ENCODE measurements at regions not wholly inside any gene's neighbourhood (a gene's known extent, or its start where the extent isn't known, plus 50 kb on each side); places are given as distances from the start of the nearest gene placed in this dataset.
"Not testable (repeated sequence)": the region's sequence is repeated elsewhere in the genome, so short reads cannot be mapped to it uniquely, and the experiment has no call there.

GRCh38 chr14:105733081-105734065, 207.0 kb downstream of the TMEM121 start:
- H3K9me3 ChIP-seq (ENCODE audit: control insufficient read depth in 1 of 2, low read length in 2 of 2), result no peaks in the 10 kb centered on the region
- no peak overlapping the region for H3K4me3 ChIP-seq (ENCODE audit: low read depth in 1 of 2, low read length in 2 of 2)
- no peaks in the 10 kb centered on the region for H3K4me1 ChIP-seq (ENCODE audit: control insufficient read depth in 1 of 2, insufficient read depth in 2 of 2, low read length in 2 of 2)
- H3K27ac ChIP-seq (ENCODE audit: low read length), result no peak overlapping the region
- no peaks in the 10 kb centered on the region for H3K27me3 ChIP-seq (ENCODE audit: low read depth, low read length)
- H3K36me3 ChIP-seq (ENCODE audit: control insufficient read depth in 1 of 2, insufficient read depth in 2 of 2, low read length in 2 of 2), result no peaks in the 10 kb centered on the region

- not testable (repeated sequence) for H3K4me3 ChIP-seq (ENCODE audit: low read depth in 1 of 2, low read length in 2 of 2); H3K27me3 ChIP-seq (ENCODE audit: low read depth, low read length); H3K9me3 ChIP-seq (ENCODE audit: control insufficient read depth in 1 of 2, low read length in 2 of 2); H3K4me1 ChIP-seq (ENCODE audit: control insufficient read depth in 1 of 2, insufficient read depth in 2 of 2, low read length in 2 of 2); H3K36me3 ChIP-seq (ENCODE audit: control insufficient read depth in 1 of 2, insufficient read depth in 2 of 2, low read length in 2 of 2); H3K27ac ChIP-seq (ENCODE audit: low read length)
These were observed 207.9 kb downstream of the TMEM121 start for GRCh38 chr14:105734241-105734640.

- H3K27me3 ChIP-seq (ENCODE audit: low read depth, low read length); H3K36me3 ChIP-seq (ENCODE audit: control insufficient read depth in 1 of 2, insufficient read depth in 2 of 2, low read length in 2 of 2); H3K27ac ChIP-seq (ENCODE audit: low read length); H3K9me3 ChIP-seq (ENCODE audit: control insufficient read depth in 1 of 2, low read length in 2 of 2); H3K4me1 ChIP-seq (ENCODE audit: control insufficient read depth in 1 of 2, insufficient read depth in 2 of 2, low read length in 2 of 2); H3K4me3 ChIP-seq (ENCODE audit: low read depth in 1 of 2, low read length in 2 of 2): not testable (repeated sequence)
These were observed 209.9 kb downstream of the TMEM121 start for GRCh38 chr14:105736331-105736730.

GRCh38 chr14:105737504-105738246, 211.3 kb downstream of the TMEM121 start:
- no peaks in the 10 kb centered on the region for H3K4me1 ChIP-seq (ENCODE audit: control insufficient read depth in 1 of 2, insufficient read depth in 2 of 2, low read length in 2 of 2)
- no peaks in the 10 kb centered on the region for H3K27me3 ChIP-seq (ENCODE audit: low read depth, low read length)
- no peaks in the 10 kb centered on the region for H3K36me3 ChIP-seq (ENCODE audit: control insufficient read depth in 1 of 2, insufficient read depth in 2 of 2, low read length in 2 of 2)
- no peaks in the 10 kb centered on the region for H3K9me3 ChIP-seq (ENCODE audit: control insufficient read depth in 1 of 2, low read length in 2 of 2)
- no peak overlapping the region for H3K4me3 ChIP-seq (ENCODE audit: low read depth in 1 of 2, low read length in 2 of 2)
- no peak overlapping the region for H3K27ac ChIP-seq (ENCODE audit: low read length)

GRCh38 chr14:105738638-105739037, 212.3 kb downstream of the TMEM121 start:
- H3K9me3 ChIP-seq (ENCODE audit: control insufficient read depth in 1 of 2, low read length in 2 of 2), result no peaks in the 10 kb centered on the region
- no peaks in the 10 kb centered on the region for H3K27me3 ChIP-seq (ENCODE audit: low read depth, low read length)
- no peaks in the 10 kb centered on the region for H3K36me3 ChIP-seq (ENCODE audit: control insufficient read depth in 1 of 2, insufficient read depth in 2 of 2, low read length in 2 of 2)
- no peak overlapping the region for H3K4me3 ChIP-seq (ENCODE audit: low read depth in 1 of 2, low read length in 2 of 2)
- no peaks in the 10 kb centered on the region for H3K4me1 ChIP-seq (ENCODE audit: control insufficient read depth in 1 of 2, insufficient read depth in 2 of 2, low read length in 2 of 2)
- H3K27ac ChIP-seq (ENCODE audit: low read length), result no peak overlapping the region

GRCh38 chr14:105739331-105740102, 213.1 kb downstream of the TMEM121 start:
- Histone ChIP-seq H3K36me3 (ENCODE audit: control insufficient read depth in 1 of 2, insufficient read depth in 2 of 2, low read length in 2 of 2) (no peaks in the 10 kb centered on the region), H3K4me3 (ENCODE audit: low read depth in 1 of 2, low read length in 2 of 2) (no peak overlapping the region), H3K27ac (ENCODE audit: low read length) (no peak overlapping the region), H3K9me3 (ENCODE audit: control insufficient read depth in 1 of 2, low read length in 2 of 2) (no peaks in the 10 kb centered on the region), H3K27me3 (ENCODE audit: low read depth, low read length) (no peaks in the 10 kb centered on the region), H3K4me1 (ENCODE audit: control insufficient read depth in 1 of 2, insufficient read depth in 2 of 2, low read length in 2 of 2) (no peaks in the 10 kb centered on the region)

- H3K4me1 ChIP-seq (ENCODE audit: control insufficient read depth in 1 of 2, insufficient read depth in 2 of 2, low read length in 2 of 2); H3K9me3 ChIP-seq (ENCODE audit: control insufficient read depth in 1 of 2, low read length in 2 of 2); H3K27ac ChIP-seq (ENCODE audit: low read length); H3K36me3 ChIP-seq (ENCODE audit: control insufficient read depth in 1 of 2, insufficient read depth in 2 of 2, low read length in 2 of 2); H3K27me3 ChIP-seq (ENCODE audit: low read depth, low read length); H3K4me3 ChIP-seq (ENCODE audit: low read depth in 1 of 2, low read length in 2 of 2): not testable (repeated sequence)
These were observed 213.9 kb downstream of the TMEM121 start for GRCh38 chr14:105740272-105740671.

GRCh38 chr14:105740961-105741360, 214.6 kb downstream of the TMEM121 start:
- H3K9me3 ChIP-seq (ENCODE audit: control insufficient read depth in 1 of 2, low read length in 2 of 2); H3K4me3 ChIP-seq (ENCODE audit: low read depth in 1 of 2, low read length in 2 of 2): not testable (repeated sequence)

GRCh38 chr14:105741707-105742530, 215.5 kb downstream of the TMEM121 start:
- H3K9me3 ChIP-seq (ENCODE audit: control insufficient read depth in 1 of 2, low read length in 2 of 2); H3K4me1 ChIP-seq (ENCODE audit: control insufficient read depth in 1 of 2, insufficient read depth in 2 of 2, low read length in 2 of 2); H3K4me3 ChIP-seq (ENCODE audit: low read depth in 1 of 2, low read length in 2 of 2); H3K36me3 ChIP-seq (ENCODE audit: control insufficient read depth in 1 of 2, insufficient read depth in 2 of 2, low read length in 2 of 2); H3K27ac ChIP-seq (ENCODE audit: low read length); H3K27me3 ChIP-seq (ENCODE audit: low read depth, low read length): not testable (repeated sequence)

More at GRCh38 chr14:105740961-105741360, 214.6 kb downstream of the TMEM121 start:
- H3K27me3 ChIP-seq (ENCODE audit: low read depth, low read length); H3K4me1 ChIP-seq (ENCODE audit: control insufficient read depth in 1 of 2, insufficient read depth in 2 of 2, low read length in 2 of 2); H3K36me3 ChIP-seq (ENCODE audit: control insufficient read depth in 1 of 2, insufficient read depth in 2 of 2, low read length in 2 of 2); H3K27ac ChIP-seq (ENCODE audit: low read length): not testable (repeated sequence)

- Histone ChIP-seq H3K9me3 (ENCODE audit: control insufficient read depth in 1 of 2, low read length in 2 of 2) (no peaks in the 10 kb centered on the region), H3K36me3 (ENCODE audit: control insufficient read depth in 1 of 2, insufficient read depth in 2 of 2, low read length in 2 of 2) (no peaks in the 10 kb centered on the region), H3K27ac (ENCODE audit: low read length) (no peak overlapping the region), H3K4me3 (ENCODE audit: low read depth in 1 of 2, low read length in 2 of 2) (no peak overlapping the region), H3K4me1 (ENCODE audit: control insufficient read depth in 1 of 2, insufficient read depth in 2 of 2, low read length in 2 of 2) (no peaks in the 10 kb centered on the region), H3K27me3 (ENCODE audit: low read depth, low read length) (no peaks in the 10 kb centered on the region)
These were observed 216.1 kb downstream of the TMEM121 start for GRCh38 chr14:105742531-105742848.

All from muscle layer of duodenum (tissue), 2 donors.